Skin epidermis (tissue), 12 donors: ENCODE measurements at regions not wholly inside any gene's neighbourhood (a gene's known extent, or its start where the extent isn't known, plus 50 kb on each side); places are given as distances from the start of the nearest gene placed in this dataset.
A peak's percentile ranks its signal among the peaks of the same experiment; 100 is the strongest.

ENCODE experiments used
- H3K27ac ChIP-seq, 21 experiments: fragments of 200-600 bp; sonication (generic) in 11 of 21; one replicate each; pipeline ENCODE4 v1.5.0; 2020; ENCODE audit warnings: mild to moderate bottlenecking in 3 of 21, inconsistent platforms in 2 of 21, moderate library complexity in 2 of 21
- H3K4me3 ChIP-seq, 7 experiments: fragments of 200-600 bp; sonication (generic) in 2 of 7; one replicate each; pipeline ENCODE4 v1.5.0; 2020; ENCODE audit warnings: inconsistent platforms in 2 of 7, mild to moderate bottlenecking in 2 of 7, moderate library complexity in 1 of 7

GRCh38 chr22:27418261-27418660 is 383.3 kb downstream of the MN1 start:
- H3K27ac ChIP-seq: no peak overlapping the region
- H3K4me3 ChIP-seq: no peak overlapping the region

GRCh38 chr22:27419473-27419872 is 382.1 kb downstream of the MN1 start:
- H3K27ac ChIP-seq: no peak overlapping the region

GRCh38 chr22:27420195-27420816 is 381.2 kb downstream of the MN1 start:
- no peak overlapping the region for H3K4me3 ChIP-seq
- H3K27ac ChIP-seq: peak overlapping the region in 9 of 21 experiments; percentile 10 to 63 (median 54)

More at GRCh38 chr22:27419473-27419872, 382.1 kb downstream of the MN1 start:
- H3K4me3 ChIP-seq: no peak overlapping the region

GRCh38 chr22:27420817-27421361 is 380.7 kb downstream of the MN1 start:
- H3K4me3 ChIP-seq: no peak overlapping the region
- peak overlapping the region in 14 of 21 experiments; percentile 28 to 66 (median 51) for H3K27ac ChIP-seq

GRCh38 chr22:27422442-27422841 is 379.1 kb downstream of the MN1 start:
- Histone ChIP-seq H3K4me3 (no peak overlapping the region), H3K27ac (no peak overlapping the region)

GRCh38 chr22:27424319-27424718 is 377.2 kb downstream of the MN1 start:
- Histone ChIP-seq H3K27ac (no peak overlapping the region), H3K4me3 (no peak overlapping the region)

GRCh38 chr22:27429476-27429875 is 372.1 kb downstream of the MN1 start:
- Histone ChIP-seq H3K27ac (no peak overlapping the region), H3K4me3 (no peak overlapping the region)

- Histone ChIP-seq H3K4me3 (no peak overlapping the region), H3K27ac (no peak overlapping the region)
These were observed 370.5 kb downstream of the MN1 start for GRCh38 chr22:27431081-27431480.

GRCh38 chr22:27431896-27432295 is 369.7 kb downstream of the MN1 start:
- Histone ChIP-seq H3K27ac (no peak overlapping the region), H3K4me3 (no peak overlapping the region)

GRCh38 chr22:27433099-27433498 is 368.5 kb downstream of the MN1 start:
- H3K27ac ChIP-seq: no peak overlapping the region
- H3K4me3 ChIP-seq: no peak overlapping the region

GRCh38 chr22:27433585-27434190 is 367.9 kb downstream of the MN1 start:
- Histone ChIP-seq H3K4me3 (no peak overlapping the region), H3K27ac (no peak overlapping the region)

- Histone ChIP-seq H3K27ac (no peak overlapping the region), H3K4me3 (no peak overlapping the region)
These were observed 366.7 kb downstream of the MN1 start for GRCh38 chr22:27434898-27435297.

GRCh38 chr22:27435844-27436576 is 365.5 kb downstream of the MN1 start:
- peak overlapping the region in 6 of 21 experiments; percentile 10 to 56 (median 28) for H3K27ac ChIP-seq

GRCh38 chr22:27436591-27436990 is 365.0 kb downstream of the MN1 start:
- H3K4me3 ChIP-seq: no peak overlapping the region
- H3K27ac ChIP-seq: peak overlapping the region in 5 of 21 experiments; percentile 10 to 56 (median 23)

More at GRCh38 chr22:27435844-27436576, 365.5 kb downstream of the MN1 start:
- no peak overlapping the region for H3K4me3 ChIP-seq

- H3K4me3 ChIP-seq: no peak overlapping the region
- H3K27ac ChIP-seq: peak overlapping the region in 1 of 21 experiments; percentile 3
These were observed 364.0 kb downstream of the MN1 start for GRCh38 chr22:27437570-27437969.

- no peak overlapping the region for H3K4me3 ChIP-seq
- H3K27ac ChIP-seq: peak overlapping the region in 2 of 21 experiments; percentile 3 to 11
These were observed 363.1 kb downstream of the MN1 start for GRCh38 chr22:27438271-27438980.

GRCh38 chr22:27439131-27439530 is 362.4 kb downstream of the MN1 start:
- Histone ChIP-seq H3K4me3 (no peak overlapping the region), H3K27ac (no peak overlapping the region)

GRCh38 chr22:27440304-27440865 is 361.2 kb downstream of the MN1 start:
- H3K4me3 ChIP-seq: no peak overlapping the region
- no peak overlapping the region for H3K27ac ChIP-seq

- Histone ChIP-seq H3K27ac (no peak overlapping the region), H3K4me3 (no peak overlapping the region)
These were observed 359.7 kb downstream of the MN1 start for GRCh38 chr22:27441706-27442475.
